ENCODE measurements at regions not wholly inside any gene's neighbourhood (a gene's known extent, or its start where the extent isn't known, plus 50 kb on each side); places are given as distances from the start of the nearest gene placed in this dataset.

- TF ChIP-seq, protein P1, sequence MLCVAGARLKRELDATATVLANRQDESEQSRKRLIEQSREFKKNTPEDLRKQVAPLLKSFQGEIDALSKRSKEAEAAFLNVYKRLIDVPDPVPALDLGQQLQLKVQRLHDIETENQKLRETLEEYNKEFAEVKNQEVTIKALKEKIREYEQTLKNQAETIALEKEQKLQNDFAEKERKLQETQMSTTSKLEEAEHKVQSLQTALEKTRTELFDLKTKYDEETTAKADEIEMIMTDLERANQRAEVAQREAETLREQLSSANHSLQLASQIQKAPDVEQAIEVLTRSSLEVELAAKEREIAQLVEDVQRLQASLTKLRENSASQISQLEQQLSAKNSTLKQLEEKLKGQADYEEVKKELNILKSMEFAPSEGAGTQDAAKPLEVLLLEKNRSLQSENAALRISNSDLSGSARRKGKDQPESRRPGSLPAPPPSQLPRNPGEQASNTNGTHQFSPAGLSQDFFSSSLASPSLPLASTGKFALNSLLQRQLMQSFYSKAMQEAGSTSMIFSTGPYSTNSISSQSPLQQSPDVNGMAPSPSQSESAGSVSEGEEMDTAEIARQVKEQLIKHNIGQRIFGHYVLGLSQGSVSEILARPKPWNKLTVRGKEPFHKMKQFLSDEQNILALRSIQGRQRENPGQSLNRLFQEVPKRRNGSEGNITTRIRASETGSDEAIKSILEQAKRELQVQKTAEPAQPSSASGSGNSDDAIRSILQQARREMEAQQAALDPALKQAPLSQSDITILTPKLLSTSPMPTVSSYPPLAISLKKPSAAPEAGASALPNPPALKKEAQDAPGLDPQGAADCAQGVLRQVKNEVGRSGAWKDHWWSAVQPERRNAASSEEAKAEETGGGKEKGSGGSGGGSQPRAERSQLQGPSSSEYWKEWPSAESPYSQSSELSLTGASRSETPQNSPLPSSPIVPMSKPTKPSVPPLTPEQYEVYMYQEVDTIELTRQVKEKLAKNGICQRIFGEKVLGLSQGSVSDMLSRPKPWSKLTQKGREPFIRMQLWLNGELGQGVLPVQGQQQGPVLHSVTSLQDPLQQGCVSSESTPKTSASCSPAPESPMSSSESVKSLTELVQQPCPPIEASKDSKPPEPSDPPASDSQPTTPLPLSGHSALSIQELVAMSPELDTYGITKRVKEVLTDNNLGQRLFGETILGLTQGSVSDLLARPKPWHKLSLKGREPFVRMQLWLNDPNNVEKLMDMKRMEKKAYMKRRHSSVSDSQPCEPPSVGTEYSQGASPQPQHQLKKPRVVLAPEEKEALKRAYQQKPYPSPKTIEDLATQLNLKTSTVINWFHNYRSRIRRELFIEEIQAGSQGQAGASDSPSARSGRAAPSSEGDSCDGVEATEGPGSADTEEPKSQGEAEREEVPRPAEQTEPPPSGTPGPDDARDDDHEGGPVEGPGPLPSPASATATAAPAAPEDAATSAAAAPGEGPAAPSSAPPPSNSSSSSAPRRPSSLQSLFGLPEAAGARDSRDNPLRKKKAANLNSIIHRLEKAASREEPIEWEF (IDR thresholded peaks at IDR 0.05; ENCODE audit: insufficient replicate concordance, low read depth, low read length) = no peak
These were observed 330.0 kb downstream of the HNRNPD start (continued) for GRCh38 chr4:82043809-82044137.

DNA sequence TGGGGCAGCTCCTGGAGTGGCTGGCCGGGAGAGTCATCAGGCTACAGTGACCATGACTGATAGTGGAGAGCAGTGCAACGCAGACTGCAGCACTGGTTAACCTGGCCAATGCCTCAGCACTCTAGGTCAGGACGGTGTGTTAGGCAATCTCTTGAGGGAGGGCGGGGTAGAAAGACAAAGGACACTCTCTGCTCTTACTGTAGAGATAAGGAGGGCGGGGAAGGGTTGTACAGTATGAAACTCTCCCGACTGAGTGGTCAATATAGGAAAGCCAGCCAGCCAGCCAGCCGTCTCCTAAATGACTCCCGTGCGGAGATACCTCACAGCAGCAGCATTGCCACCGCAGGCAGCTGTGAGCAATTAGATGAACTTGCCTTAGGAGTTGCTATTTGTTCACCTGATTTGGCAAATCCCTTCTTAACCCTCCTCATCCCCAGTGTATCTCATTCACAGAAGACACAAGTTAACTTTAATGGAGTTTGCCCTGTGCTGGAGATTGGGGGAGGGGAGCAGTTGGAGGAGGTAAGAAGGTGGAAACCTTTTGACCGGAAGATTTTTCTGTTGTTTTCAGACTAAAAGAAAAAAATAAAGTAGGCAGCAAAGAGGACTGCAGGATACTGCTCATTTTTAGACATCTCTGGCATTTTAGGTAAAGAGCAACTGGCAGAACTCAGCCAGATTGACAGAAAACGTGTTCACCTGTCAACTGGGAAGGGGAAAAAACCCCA, 330.5 kb downstream of the HNRNPD start:
- ChIA-PET CTCF (no interaction called here), SMC1A (ENCODE audit: uncharacterized antibody, unreplicated experiment) (no interaction called here), RAD21 (ENCODE audit: unreplicated experiment) (no interaction called here), POLR2A (no interaction called here)
- Histone ChIP-seq H3K27me3 (replicated peaks in 1 of 2; ENCODE audit: control insufficient read depth in 2 of 2, insufficient read depth in 2 of 2, low read length in 1 of 2) (peaks cover 4 to 6% of the 10 kb centered on the region in 2 experiments; a peak in 2 of 4 replicates), H3K79me2 (ENCODE audit: control insufficient read depth, insufficient read depth, low read length) (no peaks in the 10 kb centered on the region), H3K9ac (ENCODE audit: control insufficient read depth, insufficient read depth, low read length) (no peak overlapping the region), H4K20me1 (ENCODE audit: control insufficient read depth, insufficient read depth) (no peaks in the 10 kb centered on the region), H3K4me1 (ENCODE audit: control insufficient read depth, insufficient read depth, low read length) (no peaks in the 10 kb centered on the region), H3K4me2 (ENCODE audit: control insufficient read depth, insufficient read depth) (no peak overlapping the region), H3K4me3 (no peak overlapping the region), H3K36me3 (ENCODE audit: control insufficient read depth in 2 of 2, insufficient read depth in 2 of 2, low read length in 1 of 2) (no peaks in the 10 kb centered on the region), H3K27ac (ENCODE audit: control insufficient read depth, insufficient read depth) (no peak overlapping the region), H3K9me3 (replicated peaks; ENCODE audit: control insufficient read depth, insufficient read depth, low read length) (no peaks in the 10 kb centered on the region), H2AFZ (ENCODE audit: control insufficient read depth, low read depth, low read length) (no peak overlapping the region)
- TF ChIP-seq NRF1 (conservative IDR thresholded peaks at IDR 0.05; ENCODE audit: low read depth, low read length) (no peak), MTA3 (IDR thresholded peaks at IDR 0.05; ENCODE audit: borderline replicate concordance, low read length) (no peak), RUNX3 (IDR thresholded peaks at IDR 0.05; ENCODE audit: low read length) (no peak), HSF1 (IDR thresholded peaks at IDR 0.05; ENCODE audit: low read depth, low read length) (no peak)
- no peak for FAIRE-seq
- BruUV-seq (replicated peaks) = no TSS peak
- DNase-seq (ENCODE audit: low read depth, low spot score) = no peak
- no peak for ATAC-seq
- intact Hi-C loops (cut with micrococcal nuclease; ENCODE audit: unreplicated experiment) = no loop called here
- WGBS (ENCODE audit: insufficient coverage, insufficient replicate concordance, low lambda C conversion rate, missing lambda C conversion rate) = 25% methylated on average over 12 of the region's 12 CpGs
- in situ Hi-C loops (cut with MboI) = no loop called here

All from GM12878 (cell line).